ENCODE measurements at regions not wholly inside any gene's neighbourhood (a gene's known extent, or its start where the extent isn't known, plus 50 kb on each side); places are given as distances from the start of the nearest gene placed in this dataset.
"Not testable (repeated sequence)": the region's sequence is repeated elsewhere in the genome, so short reads cannot be mapped to it uniquely, and the experiment has no call there.

DNA sequence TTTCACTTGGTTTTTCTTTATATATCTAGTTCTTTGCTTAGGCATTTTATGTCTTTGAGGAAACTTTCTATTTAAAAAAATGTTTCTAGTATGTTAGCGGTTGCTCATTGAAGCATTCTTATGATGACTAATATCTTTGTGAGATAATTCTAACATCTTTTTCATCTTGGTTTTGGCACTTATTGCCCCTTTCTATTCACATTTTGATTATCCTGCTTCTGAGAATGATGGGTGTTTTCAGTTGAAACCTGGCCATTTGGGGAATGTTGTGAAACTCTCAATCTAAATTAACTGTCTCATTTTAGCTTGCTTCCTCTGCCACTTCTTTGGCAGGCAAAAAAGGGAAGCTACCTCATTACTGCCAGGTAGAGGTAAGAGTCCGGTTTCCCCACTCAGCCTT is 683.1 kb downstream of the DOK5 start:
- DNase-seq (ENCODE audit: low read depth): no peak

- no peak for DNase-seq (ENCODE audit: low read depth)
These were observed 680.0 kb downstream of the DOK5 start for GRCh38 chr20:55155360-55155759.

DNA sequence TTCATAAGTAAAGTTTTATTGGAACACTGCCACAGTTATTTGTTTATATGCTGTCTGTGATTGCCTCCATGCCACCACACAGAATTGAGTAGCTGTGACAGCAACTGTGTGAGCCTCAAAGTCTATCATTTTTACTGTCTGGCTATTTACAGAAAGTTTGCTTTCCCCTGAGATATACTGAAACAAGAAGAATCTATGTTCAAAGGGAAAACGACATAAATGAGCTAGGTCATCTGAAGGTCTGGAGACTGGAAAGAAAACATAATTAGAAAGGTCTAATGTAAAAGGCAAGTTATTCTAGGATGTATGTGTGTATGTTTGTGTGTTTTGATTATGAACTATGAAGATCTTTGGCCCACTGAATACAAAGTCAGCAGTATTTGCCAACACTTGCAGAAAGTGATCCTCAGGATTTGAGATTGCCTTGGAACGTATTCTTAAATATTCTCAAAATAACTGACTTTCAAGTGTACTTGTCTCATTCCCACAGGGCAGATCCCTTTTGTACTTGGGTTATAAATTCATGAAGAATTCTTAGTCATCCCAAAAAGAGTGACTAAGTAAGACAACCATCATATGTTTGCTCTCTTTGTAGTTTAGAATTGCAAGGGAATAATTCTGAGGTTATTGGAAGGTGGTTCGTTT is 677.7 kb downstream of the DOK5 start:
- no peak for DNase-seq (ENCODE audit: low read depth)

GRCh38 chr20:55151171-55151570 is 675.8 kb downstream of the DOK5 start:
- DNase-seq (ENCODE audit: low read depth): no peak

DNA sequence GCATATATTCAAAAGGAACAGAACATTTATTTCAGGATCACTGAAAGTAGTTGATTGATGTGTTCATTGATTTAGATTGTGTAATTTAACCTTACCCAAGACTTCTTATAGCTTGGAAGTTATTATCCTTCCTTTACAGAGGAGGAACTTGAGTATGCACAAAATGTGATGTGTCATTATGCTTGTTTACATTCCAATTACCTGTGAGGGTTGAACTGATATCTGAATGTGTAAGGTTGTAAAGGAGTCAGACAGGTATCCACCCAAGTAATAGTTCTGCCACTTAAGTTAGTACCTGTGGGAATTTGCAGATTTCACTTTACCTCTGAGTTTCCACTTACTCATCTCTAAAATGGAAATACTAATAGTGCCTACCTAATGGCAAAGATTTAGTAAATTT is 668.2 kb downstream of the DOK5 start:
- DNase-seq (ENCODE audit: low read depth): no peak

- DNase-seq (ENCODE audit: low read depth): no peak
These were observed 667.5 kb downstream of the DOK5 start for GRCh38 chr20:55142932-55143331.

DNA sequence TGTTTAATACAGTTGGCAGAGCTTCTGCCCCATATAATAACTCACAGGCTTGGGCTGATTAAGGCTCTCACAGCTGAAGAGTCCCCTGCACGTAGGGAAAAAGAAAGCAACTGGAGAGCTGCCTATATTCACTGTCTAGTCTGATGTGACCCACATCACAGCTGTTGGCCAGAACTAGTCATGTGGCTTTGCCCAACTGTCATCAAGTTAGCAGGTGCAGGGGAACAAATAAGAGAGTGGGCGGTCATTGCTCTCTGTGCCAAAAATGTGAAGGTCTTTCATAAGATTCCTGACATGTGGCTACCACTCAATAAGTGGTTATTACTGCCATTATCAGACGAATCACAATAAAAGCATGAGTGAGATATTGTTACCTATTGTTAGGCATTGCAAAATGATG is 665.2 kb downstream of the DOK5 start:
- no peak for DNase-seq (ENCODE audit: low read depth)

GRCh38 chr20:55139173-55139765 is 663.9 kb downstream of the DOK5 start:
- DNase-seq (ENCODE audit: low read depth): no peak

DNA sequence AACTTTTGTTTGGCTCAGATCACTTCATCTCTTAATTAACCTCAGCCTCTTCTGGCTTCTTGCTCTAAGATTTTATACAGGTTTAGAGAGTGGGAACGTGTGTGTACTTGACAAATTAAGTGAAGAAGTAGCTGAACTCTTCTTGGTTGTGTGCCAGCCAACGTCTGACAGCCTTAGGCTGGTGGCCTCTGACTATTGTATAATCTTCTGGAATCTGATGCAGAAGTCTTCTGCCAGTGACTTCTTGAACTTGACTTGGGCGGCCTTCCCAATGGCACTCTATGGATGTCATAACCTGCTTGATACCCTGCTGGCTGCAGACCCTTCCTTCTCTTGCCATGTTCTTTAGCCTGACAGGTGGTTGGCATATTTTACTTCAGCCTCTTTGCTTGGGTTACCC is 660.5 kb downstream of the DOK5 start:
- DNase-seq (ENCODE audit: low read depth): no peak

GRCh38 chr20:55132523-55132922 is 657.1 kb downstream of the DOK5 start:
- DNase-seq (ENCODE audit: low read depth): no peak

DNA sequence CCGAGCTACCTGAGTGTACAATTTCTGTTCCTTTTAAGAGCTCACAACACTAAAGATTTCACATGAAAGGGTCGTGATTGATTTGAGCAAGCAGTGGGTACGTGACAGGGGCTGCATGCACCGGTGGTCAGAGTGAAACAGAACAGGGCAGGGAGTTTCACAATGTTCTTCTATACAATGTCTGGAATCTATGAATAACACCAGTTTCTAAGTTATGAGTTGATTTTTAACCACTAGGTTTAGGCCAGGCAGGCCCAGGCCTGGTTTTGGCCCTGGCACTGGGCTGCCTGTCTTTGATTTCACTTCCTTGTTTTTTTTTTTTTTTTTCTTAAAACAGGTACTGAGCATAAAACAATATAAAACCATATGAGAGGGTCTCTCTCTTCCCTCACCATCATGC is 642.2 kb downstream of the DOK5 start:
- not testable (repeated sequence) for DNase-seq (ENCODE audit: low read depth)

DNA sequence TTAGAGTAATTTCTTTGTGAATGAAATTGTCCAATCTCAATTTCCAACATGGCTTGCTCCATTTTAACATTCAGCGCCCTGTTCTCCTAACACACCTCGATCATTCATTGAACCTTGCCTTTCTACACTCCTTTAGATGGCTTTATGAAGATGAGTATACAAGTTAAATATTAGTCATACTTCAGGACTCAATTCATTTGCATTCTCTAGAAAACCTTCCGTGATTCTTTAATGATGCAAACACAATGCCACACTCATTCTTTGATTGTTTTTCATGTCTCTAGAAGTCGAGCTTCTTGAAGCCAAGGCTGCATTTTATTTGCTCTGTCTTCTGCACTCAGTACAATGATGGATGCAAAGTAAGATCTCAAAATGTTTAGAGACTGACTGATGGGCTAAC is 641.2 kb downstream of the DOK5 start:
- no peak for DNase-seq (ENCODE audit: low read depth)

GRCh38 chr20:55103188-55103587 is 627.8 kb downstream of the DOK5 start:
- DNase-seq (ENCODE audit: low read depth): no peak

DNA sequence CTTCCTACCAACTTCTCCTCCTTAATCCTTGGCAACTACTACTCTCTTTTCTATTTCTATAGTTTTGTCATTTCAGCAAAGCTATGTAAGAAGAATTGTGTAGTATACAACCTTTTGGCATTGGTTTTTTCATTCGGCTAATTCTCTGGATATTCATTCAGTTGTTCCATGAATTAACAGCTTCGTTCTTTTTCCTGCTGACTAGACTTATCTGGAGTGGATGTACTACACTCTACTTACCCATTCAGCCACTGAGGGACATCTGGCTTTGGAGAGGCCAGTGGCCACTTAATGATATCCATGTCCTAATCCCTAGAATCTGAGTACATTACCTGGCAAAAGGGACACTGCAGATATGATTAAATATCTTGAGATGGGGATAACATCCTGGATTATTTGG is 623.9 kb downstream of the DOK5 start:
- DNase-seq (ENCODE audit: low read depth): no peak

DNA sequence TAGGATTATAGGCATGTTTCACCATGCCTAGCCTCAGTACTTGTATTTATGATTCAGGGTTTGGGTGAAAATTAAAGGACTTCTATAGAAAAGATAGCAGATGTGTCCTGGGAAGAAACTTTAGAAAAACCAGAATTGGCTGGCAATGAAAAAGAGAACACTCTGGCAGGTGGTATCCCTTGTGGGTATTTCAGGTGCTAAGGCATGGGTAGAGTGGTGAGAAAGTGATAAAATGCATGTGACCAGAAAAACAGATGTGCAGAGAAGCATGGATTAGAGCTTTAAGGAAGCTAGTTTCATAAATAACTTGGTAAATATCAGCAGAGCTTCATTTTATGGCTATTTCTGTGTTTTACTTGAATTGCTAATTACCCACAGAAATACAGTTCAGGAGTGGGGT is 622.2 kb downstream of the DOK5 start:
- DNase-seq (ENCODE audit: low read depth): no peak

DNA sequence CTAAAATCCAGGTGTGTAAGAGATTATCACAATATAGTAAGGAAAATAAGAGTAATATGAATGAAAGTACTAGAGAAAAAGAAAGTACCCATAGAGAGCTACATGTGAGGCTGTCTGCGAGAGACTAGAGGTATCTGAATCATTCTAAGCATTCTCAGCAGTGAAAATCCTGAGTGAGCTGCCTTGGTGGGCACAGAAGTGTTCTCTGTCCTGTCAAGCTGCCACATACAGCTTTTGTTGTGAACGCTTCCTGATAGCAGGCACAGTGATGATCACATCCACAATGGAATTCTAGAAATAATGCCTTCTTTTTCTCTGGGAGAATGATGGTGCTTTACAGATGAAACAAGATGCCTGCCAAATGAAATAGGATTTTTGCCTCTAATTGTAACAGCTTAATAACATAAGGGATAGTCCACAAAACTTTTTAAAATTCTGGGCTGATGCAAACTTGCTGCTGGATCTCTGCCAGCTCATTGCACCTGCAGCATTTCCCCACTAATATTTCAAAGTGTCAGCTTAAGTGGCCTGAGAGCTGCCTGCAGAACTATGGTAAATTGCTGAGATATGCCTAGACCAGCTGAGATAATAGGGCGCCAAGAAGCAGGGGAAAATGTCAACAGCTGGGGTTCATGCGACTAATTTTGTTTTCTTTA is 620.5 kb downstream of the DOK5 start:
- DNase-seq (ENCODE audit: low read depth): no peak

DNA sequence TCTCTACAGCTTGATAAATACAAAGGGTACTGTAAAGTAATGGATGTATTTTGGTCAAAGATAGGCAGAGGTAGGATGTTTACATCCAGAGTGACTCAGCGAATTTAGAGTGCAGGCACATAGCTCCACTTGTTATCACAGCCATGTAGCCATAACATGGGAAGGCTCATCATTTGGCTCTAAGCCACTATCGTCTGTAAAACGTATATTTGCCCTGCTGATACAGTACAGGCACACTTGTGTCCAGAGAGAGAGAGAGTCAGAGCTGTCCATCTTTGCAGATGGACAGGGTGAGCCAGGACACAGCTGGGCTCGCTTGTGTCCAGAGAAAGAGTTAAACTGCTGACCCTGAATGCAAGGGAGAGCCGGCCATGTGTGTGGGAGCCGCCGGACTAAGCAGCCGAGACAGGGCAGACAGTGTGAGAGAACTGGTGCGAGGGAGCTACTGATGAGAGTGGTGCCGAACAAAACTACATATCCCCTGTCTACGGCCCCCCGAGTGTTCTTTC is 619.0 kb downstream of the DOK5 start:
- no peak for DNase-seq (ENCODE audit: low read depth)

DNA sequence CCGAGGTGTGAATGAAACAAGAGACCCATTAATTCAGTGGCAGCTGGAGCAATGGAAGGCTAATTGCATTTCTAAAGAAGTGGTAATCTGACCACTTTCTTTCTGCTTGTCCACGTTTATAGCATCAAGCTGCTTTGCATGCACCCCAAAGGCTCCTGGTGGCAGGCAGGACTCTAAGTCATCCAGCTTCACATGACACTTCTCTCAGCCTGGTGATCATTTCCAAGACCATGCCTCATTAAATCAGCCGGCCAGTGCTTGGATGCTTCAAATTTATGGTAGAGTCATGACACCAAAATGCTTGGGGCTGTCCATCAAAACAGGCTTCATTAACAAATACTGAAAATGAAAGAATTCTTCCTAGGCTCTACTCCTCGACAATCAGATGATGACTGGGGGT is 614.9 kb downstream of the DOK5 start:
- no peak for DNase-seq (ENCODE audit: low read depth)

DNA sequence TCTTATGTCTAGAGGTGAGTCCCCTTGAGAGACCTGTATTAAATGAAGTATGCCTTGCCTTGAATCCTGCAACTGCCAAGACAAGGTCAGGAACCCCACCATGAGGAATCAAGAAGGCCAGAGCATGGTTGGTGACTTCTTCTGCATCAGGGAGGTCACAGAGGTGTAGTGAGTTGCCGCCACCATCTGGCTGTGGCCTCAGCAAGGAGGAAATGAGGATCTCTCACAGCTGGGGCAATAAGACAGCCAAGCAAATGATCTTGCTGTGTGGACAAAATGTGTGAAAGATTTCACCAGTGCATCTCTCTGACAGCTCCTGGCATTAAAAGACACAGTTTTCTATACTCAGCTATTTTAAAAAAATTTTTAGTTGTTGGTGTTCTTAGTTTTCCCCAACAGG is 611.0 kb downstream of the DOK5 start:
- no peak for DNase-seq (ENCODE audit: low read depth)

- no peak for DNase-seq (ENCODE audit: low read depth)
These were observed 604.5 kb downstream of the DOK5 start for GRCh38 chr20:55079917-55080316.

DNA sequence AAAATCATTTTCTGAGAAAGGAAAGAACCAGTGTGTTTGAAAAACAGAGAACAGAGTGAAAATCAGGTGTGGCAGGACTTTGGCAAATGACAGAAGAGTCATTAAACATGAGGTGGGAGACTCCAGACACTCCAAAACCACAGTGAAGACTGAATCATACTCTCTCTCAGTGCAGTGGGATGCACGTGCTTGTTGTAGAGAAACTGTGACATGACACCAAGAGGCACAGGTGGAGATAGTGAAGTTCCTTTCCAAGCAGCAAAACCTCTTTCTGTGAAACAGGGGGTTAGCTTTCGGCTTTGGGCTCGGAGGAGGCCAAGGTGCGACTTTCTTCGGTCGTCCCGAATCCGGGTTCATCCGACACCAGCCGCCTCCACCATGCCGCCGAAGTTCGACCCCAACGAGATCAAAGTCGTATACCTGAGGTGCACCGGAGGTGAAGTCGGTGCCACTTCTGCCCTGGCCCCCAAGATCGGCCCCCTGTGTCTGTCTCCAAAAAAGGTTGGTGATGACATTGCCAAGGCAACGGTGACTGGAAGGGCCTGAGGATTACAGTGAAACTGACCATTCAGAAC is 599.0 kb downstream of the DOK5 start:
- DNase-seq (ENCODE audit: low read depth): not testable (repeated sequence)

DNA sequence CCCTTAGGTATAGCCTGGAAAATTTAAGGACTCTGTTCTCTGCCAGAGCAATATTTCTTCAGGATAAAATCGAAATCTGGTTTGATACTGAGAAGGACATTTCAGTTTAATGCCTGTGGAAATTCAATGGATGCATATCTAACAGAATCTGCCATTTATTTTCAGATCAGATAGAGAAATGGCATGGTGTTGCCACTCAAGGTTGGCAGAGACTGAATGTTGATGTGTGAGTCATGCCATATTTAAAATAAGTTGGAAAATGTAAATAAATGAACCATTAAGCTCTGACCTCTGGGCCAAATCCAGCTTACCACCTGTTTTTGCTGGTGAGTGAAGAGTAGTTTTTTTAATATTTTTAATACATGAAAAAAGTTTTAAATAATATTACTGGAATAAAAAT is 594.6 kb downstream of the DOK5 start:
- DNase-seq (ENCODE audit: low read depth): no peak

GRCh38 chr20:55067158-55067825 is 591.9 kb downstream of the DOK5 start:
- no peak for DNase-seq (ENCODE audit: low read depth)

All from ELR (cell line).